GM12891 (cell line): ENCODE measurements at regions not wholly inside any gene's neighbourhood (a gene's known extent, or its start where the extent isn't known, plus 50 kb on each side); places are given as distances from the start of the nearest gene placed in this dataset.

ENCODE experiments used
- POLR2A ChIP-seq: IDR thresholded peaks from 2 replicates; pipeline ENCODE4 v1.6.1; 2011; ENCODE audit warnings: low read depth, low read length, control low read depth
- POLR2AphosphoS5 ChIP-seq: IDR thresholded peaks from 2 replicates; pipeline ENCODE4 v1.6.1; 2011; ENCODE audit warnings: low read depth, low read length, control low read depth
- POU2F2 ChIP-seq: IDR thresholded peaks from 2 replicates; pipeline ENCODE4 v1.6.1; 2011; ENCODE audit warnings: low read depth, mild to moderate bottlenecking, control low read depth, low read length, moderate library complexity
- SPI1 ChIP-seq: IDR thresholded peaks from 2 replicates; pipeline ENCODE4 v1.6.1; 2011; ENCODE audit warnings: low read depth, low read length, control low read depth
- TAF1 ChIP-seq: IDR thresholded peaks from 2 replicates; pipeline ENCODE4 v1.6.1; 2011; ENCODE audit warnings: low read depth, low read length, control low read depth

GRCh38 chr4:31026256-31026655, 306.1 kb downstream of the PCDH7 start:
- TF ChIP-seq TAF1 = no peak
- TF ChIP-seq POLR2A = no peak
- TF ChIP-seq POU2F2 = no peak
- no peak for TF ChIP-seq POLR2AphosphoS5
- TF ChIP-seq SPI1 = no peak
